Hindlimb muscle (tissue), 1 donor: ENCODE measurements at regions not wholly inside any gene's neighbourhood (a gene's known extent, or its start where the extent isn't known, plus 50 kb on each side); places are given as distances from the start of the nearest gene placed in this dataset.
"Not testable (repeated sequence)": the region's sequence is repeated elsewhere in the genome, so short reads cannot be mapped to it uniquely, and the experiment has no call there.

Experiments used
- DNase-seq: peaks from one replicate; pipeline ENCODE4 v3.0.0-alpha.2; 2013

DNA sequence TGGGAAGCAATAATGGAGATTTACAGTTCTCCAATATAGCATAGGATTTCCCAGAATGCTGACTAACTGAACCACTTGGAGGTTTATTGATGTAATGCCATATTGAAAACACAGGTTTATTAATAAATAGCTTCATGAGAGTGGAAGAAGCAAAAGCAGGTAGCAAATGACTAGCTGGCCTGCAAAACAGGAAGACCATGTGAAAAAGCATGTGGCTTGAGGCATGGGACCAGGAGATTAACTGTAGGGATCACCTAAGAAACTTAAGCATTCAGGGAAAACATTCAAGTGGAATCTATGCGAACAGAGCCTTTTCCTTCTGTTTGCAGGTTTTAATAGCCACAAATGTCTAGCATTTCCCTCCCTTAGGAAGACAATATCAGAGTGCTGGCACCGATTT, 679.7 kb downstream of the ZEB2 start:
- no peak for DNase-seq

GRCh38 chr2:143839456-143839855, 680.5 kb downstream of the ZEB2 start:
- DNase-seq, result no peak

- not testable (repeated sequence) for DNase-seq
Measured at GRCh38 chr2:143837055-143837454, 682.9 kb downstream of the ZEB2 start.

- DNase-seq, result no peak
Measured at GRCh38 chr2:143835481-143835880, 684.4 kb downstream of the ZEB2 start.

- no peak for DNase-seq
Measured at GRCh38 chr2:143833015-143833660, 686.8 kb downstream of the ZEB2 start.

GRCh38 chr2:143830476-143830875, 689.4 kb downstream of the ZEB2 start:
- no peak for DNase-seq

GRCh38 chr2:143828763-143829537, 691.0 kb downstream of the ZEB2 start:
- DNase-seq, result no peak

- no peak for DNase-seq
Measured at GRCh38 chr2:143824791-143825190, 695.1 kb downstream of the ZEB2 start.

DNA sequence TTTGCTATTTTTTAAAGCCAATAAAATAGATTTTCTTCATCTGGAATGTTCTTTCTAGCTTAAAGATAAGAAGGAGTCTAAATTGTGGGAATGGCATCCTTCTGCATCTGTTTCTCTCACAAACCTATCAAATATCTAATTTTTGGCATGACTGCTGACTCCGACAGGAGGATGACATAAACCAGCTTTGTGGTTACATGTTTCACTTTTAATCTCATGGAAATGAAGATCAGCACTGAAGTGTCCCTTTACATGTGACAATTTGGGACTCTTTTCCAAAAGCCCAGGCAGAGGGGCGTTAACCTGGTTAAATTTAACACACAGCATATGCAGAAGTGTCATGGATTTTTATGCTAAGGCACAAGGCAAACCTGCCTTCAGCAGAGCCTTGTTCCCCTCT, 694.7 kb downstream of the ARHGAP15 start:
- peak; percentile 35 for DNase-seq

- no peak for DNase-seq
Measured at GRCh38 chr2:143823296-143823695, 694.1 kb downstream of the ARHGAP15 start.

- no peak for DNase-seq
Measured at GRCh38 chr2:143822736-143823135, 693.5 kb downstream of the ARHGAP15 start.

- no peak for DNase-seq
Measured at GRCh38 chr2:143819764-143820163, 690.5 kb downstream of the ARHGAP15 start.

DNA sequence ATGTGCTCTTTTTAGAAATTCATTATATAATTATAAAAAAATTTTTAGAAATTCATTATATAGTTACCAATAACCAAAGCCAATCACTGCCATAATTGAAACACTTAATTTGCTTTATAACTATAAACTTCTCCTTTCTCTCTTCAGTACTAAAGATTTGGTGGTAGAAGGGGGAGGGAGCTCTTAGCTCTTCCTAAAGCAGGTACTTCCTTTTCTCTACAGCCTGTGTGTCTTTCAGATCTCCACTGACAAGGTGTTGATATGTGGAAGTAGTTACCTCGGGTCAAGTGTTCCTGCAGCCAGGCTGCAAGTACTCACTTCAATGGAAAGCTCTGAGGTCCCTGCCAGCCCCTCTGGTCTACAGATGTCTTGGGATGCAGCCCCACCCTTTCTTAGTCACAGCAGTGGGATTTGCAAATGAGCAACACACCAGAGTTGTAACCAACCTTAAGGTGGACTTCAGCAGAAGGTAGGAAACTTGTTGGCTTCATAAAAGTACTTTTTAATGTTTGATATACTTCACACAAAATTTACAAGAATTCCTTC, 690.0 kb downstream of the ARHGAP15 start:
- DNase-seq, result no peak
